Brain pericyte (primary cell): ENCODE measurements at regions not wholly inside any gene's neighbourhood (a gene's known extent, or its start where the extent isn't known, plus 50 kb on each side); places are given as distances from the start of the nearest gene placed in this dataset.

Experiments
- DNase-seq: peaks from one replicate; pipeline ENCODE4 v3.0.0-alpha.2; 2012; ENCODE audit warnings: low read depth, low spot score

GRCh38 chr13:73850104-73850873 lies 283.9 kb downstream of the KLF12 start:
- no peak for DNase-seq

- DNase-seq: no peak
Measured at GRCh38 chr13:73849292-73849691, 284.9 kb downstream of the KLF12 start.

- no peak for DNase-seq
Measured at GRCh38 chr13:73844986-73845385, 289.2 kb downstream of the KLF12 start.

- no peak for DNase-seq
Measured at GRCh38 chr13:73842626-73843025, 291.6 kb downstream of the KLF12 start.

GRCh38 chr13:73842184-73842583 lies 292.0 kb downstream of the KLF12 start:
- no peak for DNase-seq

- no peak for DNase-seq
Measured at GRCh38 chr13:73837147-73837546, 297.1 kb downstream of the KLF12 start.

GRCh38 chr13:73835138-73835721 lies 299.0 kb downstream of the KLF12 start:
- DNase-seq: no peak

- no peak for DNase-seq
Measured at GRCh38 chr13:73833325-73834070, 300.7 kb downstream of the KLF12 start.

- no peak for DNase-seq
Measured at GRCh38 chr13:73832825-73833224, 301.4 kb downstream of the KLF12 start.

- DNase-seq: no peak
Measured at GRCh38 chr13:73832128-73832588, 302.0 kb downstream of the KLF12 start.

GRCh38 chr13:73829416-73829815 lies 304.8 kb downstream of the KLF12 start:
- no peak for DNase-seq

- no peak for DNase-seq
Measured at GRCh38 chr13:73828811-73829210, 305.4 kb downstream of the KLF12 start.

- no peak for DNase-seq
Measured at GRCh38 chr13:73827434-73827833, 306.8 kb downstream of the KLF12 start.

- DNase-seq: no peak
Measured at GRCh38 chr13:73825143-73825542, 309.1 kb downstream of the KLF12 start.

- no peak for DNase-seq
Measured at GRCh38 chr13:73822668-73823592, 311.3 kb downstream of the KLF12 start.

- DNase-seq: no peak
Measured at GRCh38 chr13:73820688-73821087, 313.5 kb downstream of the KLF12 start.

GRCh38 chr13:73820285-73820684 lies 313.9 kb downstream of the KLF12 start:
- no peak for DNase-seq

- DNase-seq: no peak
Measured at GRCh38 chr13:73819711-73820110, 314.5 kb downstream of the KLF12 start.

GRCh38 chr13:73816702-73817101 lies 317.5 kb downstream of the KLF12 start:
- DNase-seq: no peak

- DNase-seq: no peak
Measured at GRCh38 chr13:73815796-73816195, 318.4 kb downstream of the KLF12 start.

- DNase-seq: no peak
Measured at GRCh38 chr13:73810647-73811046, 323.6 kb downstream of the KLF12 start.

- no peak for DNase-seq
Measured at GRCh38 chr13:73809561-73809960, 324.6 kb downstream of the KLF12 start.
